ENCODE measurements at regions not wholly inside any gene's neighbourhood (a gene's known extent, or its start where the extent isn't known, plus 50 kb on each side); places are given as distances from the start of the nearest gene placed in this dataset.

DNA sequence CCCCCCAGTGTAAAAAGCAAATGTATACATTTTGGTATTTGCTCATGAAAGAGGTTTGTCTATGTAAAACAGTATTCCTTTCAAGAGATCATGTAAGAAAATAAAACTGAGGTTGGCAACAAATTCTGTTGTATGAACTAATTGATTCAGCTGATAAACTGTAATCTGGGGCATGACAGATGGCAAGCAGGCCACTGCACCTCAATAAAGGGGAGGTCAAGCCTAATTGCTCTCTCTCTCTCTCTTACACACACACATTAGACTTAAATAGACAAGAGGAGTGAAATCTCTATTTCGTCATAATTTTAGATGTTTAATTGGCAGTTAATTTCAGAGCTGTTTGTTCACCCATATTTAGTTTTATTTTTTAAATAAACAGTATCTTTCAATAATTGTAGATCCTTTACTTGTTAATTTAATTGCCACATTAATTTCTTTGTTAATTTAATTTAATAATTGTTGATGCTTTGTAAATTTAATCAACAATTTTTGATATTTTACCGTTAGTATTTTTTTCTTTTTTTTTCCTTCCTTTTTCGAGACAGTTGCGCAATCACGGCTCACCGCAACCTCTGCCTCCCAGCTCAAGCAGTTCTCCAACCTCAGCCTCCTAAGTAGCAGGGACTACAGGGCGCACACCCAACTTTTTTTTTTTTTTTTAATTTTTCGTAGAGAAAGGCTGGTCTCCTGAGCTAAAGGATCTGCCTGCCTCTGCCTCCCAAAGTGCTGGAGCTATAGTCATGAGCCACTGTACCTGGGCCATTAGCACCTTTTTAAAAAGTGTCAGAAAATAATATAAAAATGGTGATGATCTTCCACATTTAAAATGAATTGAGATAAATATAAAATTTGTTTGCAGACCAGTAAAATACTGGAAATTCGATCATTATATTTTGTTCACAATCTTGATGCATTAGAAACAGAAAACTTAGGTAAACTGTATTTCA, 577.7 kb downstream of the SLC16A7 start:
- no peak for TF ChIP-seq EZH2 (IDR thresholded peaks at IDR 0.05; ENCODE audit: borderline replicate concordance, low read length)
- TF ChIP-seq, protein P1, sequence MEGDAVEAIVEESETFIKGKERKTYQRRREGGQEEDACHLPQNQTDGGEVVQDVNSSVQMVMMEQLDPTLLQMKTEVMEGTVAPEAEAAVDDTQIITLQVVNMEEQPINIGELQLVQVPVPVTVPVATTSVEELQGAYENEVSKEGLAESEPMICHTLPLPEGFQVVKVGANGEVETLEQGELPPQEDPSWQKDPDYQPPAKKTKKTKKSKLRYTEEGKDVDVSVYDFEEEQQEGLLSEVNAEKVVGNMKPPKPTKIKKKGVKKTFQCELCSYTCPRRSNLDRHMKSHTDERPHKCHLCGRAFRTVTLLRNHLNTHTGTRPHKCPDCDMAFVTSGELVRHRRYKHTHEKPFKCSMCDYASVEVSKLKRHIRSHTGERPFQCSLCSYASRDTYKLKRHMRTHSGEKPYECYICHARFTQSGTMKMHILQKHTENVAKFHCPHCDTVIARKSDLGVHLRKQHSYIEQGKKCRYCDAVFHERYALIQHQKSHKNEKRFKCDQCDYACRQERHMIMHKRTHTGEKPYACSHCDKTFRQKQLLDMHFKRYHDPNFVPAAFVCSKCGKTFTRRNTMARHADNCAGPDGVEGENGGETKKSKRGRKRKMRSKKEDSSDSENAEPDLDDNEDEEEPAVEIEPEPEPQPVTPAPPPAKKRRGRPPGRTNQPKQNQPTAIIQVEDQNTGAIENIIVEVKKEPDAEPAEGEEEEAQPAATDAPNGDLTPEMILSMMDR (conservative IDR thresholded peaks at IDR 0.05 in 1 of 2, IDR thresholded peaks at IDR 0.05 in 1 of 2; ENCODE audit: extremely low read depth in 1 of 2, insufficient read depth in 1 of 2, low read depth in 1 of 2, low read length in 2 of 2) = no peak

Measured in mammary epithelial cell (primary cell).